HG03135 (cell line): ENCODE measurements at regions not wholly inside any gene's neighbourhood (a gene's known extent, or its start where the extent isn't known, plus 50 kb on each side); places are given as distances from the start of the nearest gene placed in this dataset.
"Not testable (repeated sequence)": the region's sequence is repeated elsewhere in the genome, so short reads cannot be mapped to it uniquely, and the experiment has no call there.

Experiments
- ATAC-seq: cut with Tn5 transposase; IDR thresholded peaks from one replicate; pipeline ENCODE4 v1.9.1; 2021; ENCODE audit warnings: mild to moderate bottlenecking, moderate library complexity; ENCODE audit not compliant: unreplicated experiment

- no peak for ATAC-seq
Observed at GRCh38 chr2:156765450-156765849, 329.3 kb downstream of the GPD2 start.

GRCh38 chr2:156769802-156770201, 333.6 kb downstream of the GPD2 start:
- ATAC-seq, result no peak

GRCh38 chr2:156778916-156779315, 342.7 kb downstream of the GPD2 start:
- no peak for ATAC-seq

GRCh38 chr2:156779416-156780120, 343.4 kb downstream of the GPD2 start:
- ATAC-seq, result no peak

GRCh38 chr2:156781677-156782076, 345.5 kb downstream of the GPD2 start:
- ATAC-seq, result not testable (repeated sequence)

GRCh38 chr2:156784020-156784701, 348.0 kb downstream of the GPD2 start:
- no peak for ATAC-seq

GRCh38 chr2:156787517-156787916, 351.3 kb downstream of the GPD2 start:
- no peak for ATAC-seq

- no peak for ATAC-seq
Observed at GRCh38 chr2:156790343-156791037, 354.3 kb downstream of the GPD2 start.

- ATAC-seq, result no peak
Observed at GRCh38 chr2:156792242-156792840, 356.2 kb downstream of the GPD2 start.

- ATAC-seq, result no peak
Observed at GRCh38 chr2:156797832-156798231, 361.7 kb downstream of the GPD2 start.

GRCh38 chr2:156800065-156800653, 364.0 kb downstream of the GPD2 start:
- ATAC-seq, result no peak

- ATAC-seq, result no peak
Observed at GRCh38 chr2:156800781-156801361, 364.7 kb downstream of the GPD2 start.

GRCh38 chr2:156803243-156803642, 367.1 kb downstream of the GPD2 start:
- no peak for ATAC-seq

- no peak for ATAC-seq
Observed at GRCh38 chr2:156803967-156804366, 367.8 kb downstream of the GPD2 start.

- no peak for ATAC-seq
Observed at GRCh38 chr2:156810094-156810493, 373.9 kb downstream of the GPD2 start.

- ATAC-seq, result no peak
Observed at GRCh38 chr2:156812496-156812895, 376.3 kb downstream of the GPD2 start.

GRCh38 chr2:156817430-156817829, 381.3 kb downstream of the GPD2 start:
- no peak for ATAC-seq

GRCh38 chr2:156818221-156818620, 382.0 kb downstream of the GPD2 start:
- ATAC-seq, result no peak

GRCh38 chr2:156818944-156819343, 382.8 kb downstream of the GPD2 start:
- no peak for ATAC-seq

- ATAC-seq, result no peak
Observed at GRCh38 chr2:156826341-156826933, 390.3 kb downstream of the GPD2 start.
